ENCODE measurements at regions not wholly inside any gene's neighbourhood (a gene's known extent, or its start where the extent isn't known, plus 50 kb on each side); places are given as distances from the start of the nearest gene placed in this dataset.

DNA sequence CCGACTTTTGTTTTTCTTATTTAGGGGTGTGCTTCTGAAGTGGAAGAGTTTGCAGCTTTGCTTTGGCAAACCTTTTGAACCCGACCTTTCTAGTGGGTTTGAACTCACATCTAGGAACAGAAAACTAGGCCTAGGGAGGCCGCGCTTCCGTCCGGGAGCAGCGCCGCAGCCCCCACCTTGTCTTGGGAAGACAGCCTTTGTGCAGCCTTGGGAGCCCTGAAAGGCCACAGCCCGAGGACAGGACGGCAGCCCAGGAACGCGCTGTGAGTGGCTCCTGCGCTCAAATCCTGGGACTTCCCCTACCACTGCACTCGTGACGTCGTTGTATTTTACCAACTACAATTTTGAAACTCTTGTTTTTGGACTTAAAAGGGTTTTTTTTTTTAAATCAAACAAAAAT is 53.7 kb upstream of the ZNF267 start:
- DNase-seq (ENCODE audit: low spot score) = no peak
- TF ChIP-seq, protein P1, sequence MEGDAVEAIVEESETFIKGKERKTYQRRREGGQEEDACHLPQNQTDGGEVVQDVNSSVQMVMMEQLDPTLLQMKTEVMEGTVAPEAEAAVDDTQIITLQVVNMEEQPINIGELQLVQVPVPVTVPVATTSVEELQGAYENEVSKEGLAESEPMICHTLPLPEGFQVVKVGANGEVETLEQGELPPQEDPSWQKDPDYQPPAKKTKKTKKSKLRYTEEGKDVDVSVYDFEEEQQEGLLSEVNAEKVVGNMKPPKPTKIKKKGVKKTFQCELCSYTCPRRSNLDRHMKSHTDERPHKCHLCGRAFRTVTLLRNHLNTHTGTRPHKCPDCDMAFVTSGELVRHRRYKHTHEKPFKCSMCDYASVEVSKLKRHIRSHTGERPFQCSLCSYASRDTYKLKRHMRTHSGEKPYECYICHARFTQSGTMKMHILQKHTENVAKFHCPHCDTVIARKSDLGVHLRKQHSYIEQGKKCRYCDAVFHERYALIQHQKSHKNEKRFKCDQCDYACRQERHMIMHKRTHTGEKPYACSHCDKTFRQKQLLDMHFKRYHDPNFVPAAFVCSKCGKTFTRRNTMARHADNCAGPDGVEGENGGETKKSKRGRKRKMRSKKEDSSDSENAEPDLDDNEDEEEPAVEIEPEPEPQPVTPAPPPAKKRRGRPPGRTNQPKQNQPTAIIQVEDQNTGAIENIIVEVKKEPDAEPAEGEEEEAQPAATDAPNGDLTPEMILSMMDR (IDR thresholded peaks at IDR 0.05; ENCODE audit: extremely low read depth, missing control alignments) = no peak

All from GM20000 (cell line).